Smooth muscle cell (in vitro differentiated cells): ENCODE measurements at regions not wholly inside any gene's neighbourhood (a gene's known extent, or its start where the extent isn't known, plus 50 kb on each side); places are given as distances from the start of the nearest gene placed in this dataset.

Experiments used
- DNase-seq: peaks from one replicate; lab custom pipeline; 2025; ENCODE audit not compliant: unreplicated experiment; lab: John Stamatoyannopoulos, UW
- H2AFZ ChIP-seq: fragments of 200-600 bp; sonication (generic); 2 replicates; pipeline ENCODE4 v1.6.0; 2016; ENCODE audit warnings: antibody characterized with exemption, low read depth, mild to moderate bottlenecking
- H3F3A ChIP-seq: fragments of 200-600 bp; sonication (generic); 2 replicates; pipeline ENCODE4 v1.6.0; 2017; ENCODE audit warnings: antibody characterized with exemption, low read depth
- H3K27ac ChIP-seq: fragments of 200-600 bp; sonication (generic); 2 replicates; pipeline ENCODE4 v1.5.1; 2016; ENCODE audit warnings: low read depth, mild to moderate bottlenecking
- H3K27me3 ChIP-seq: fragments of 200-600 bp; sonication (generic); 2 replicates; pipeline ENCODE4 v1.6.1; 2016; ENCODE audit warnings: low read depth, mild to moderate bottlenecking
- H3K36me3 ChIP-seq: fragments of 200-600 bp; sonication (generic); 2 replicates; pipeline ENCODE4 v1.5.1; 2016; ENCODE audit warnings: low read depth
- H3K4me1 ChIP-seq: fragments of 200-600 bp; sonication (generic); 2 replicates; pipeline ENCODE4 v1.5.1; 2016; ENCODE audit warnings: low read depth
- H3K4me2 ChIP-seq: fragments of 200-600 bp; sonication (generic); 2 replicates; pipeline ENCODE4 v1.6.0; 2016; ENCODE audit warnings: mild to moderate bottlenecking
- H3K4me3 ChIP-seq: fragments of 200-600 bp; sonication (generic); 2 replicates; pipeline ENCODE4 v1.5.1; 2016; ENCODE audit warnings: mild to moderate bottlenecking
- H3K79me2 ChIP-seq: fragments of 200-600 bp; sonication (generic); 2 replicates; pipeline ENCODE4 v1.6.0; 2016; ENCODE audit warnings: low read depth, mild to moderate bottlenecking
- H3K9ac ChIP-seq: fragments of 200-600 bp; sonication (generic); 2 replicates; pipeline ENCODE4 v1.6.0; 2016; ENCODE audit warnings: low read depth
- H3K9me3 ChIP-seq: fragments of 200-600 bp; sonication (generic); replicated peaks from 2 replicates; pipeline ENCODE4 v1.5.1; 2016; ENCODE audit warnings: low read depth
- H4K20me1 ChIP-seq: fragments of 200-600 bp; sonication (generic); 2 replicates; pipeline ENCODE4 v1.6.0; 2016; ENCODE audit warnings: low read depth
- WGBS: methylation state at CpG from one replicate; pipeline ENCODE4 v1.1.7; 2016; ENCODE audit warnings: low lambda C conversion rate; 5-methylcytosine and 5-hydroxymethylcytosine counted together
- TF ChIP-seq, protein P1 (sequence below): fragments of 200-600 bp; sonication (generic); IDR thresholded peaks from 2 replicates; pipeline ENCODE4 v1.5.1; 2017; ENCODE audit warnings: borderline replicate concordance, mild to moderate bottlenecking, antibody characterized with exemption; ENCODE audit not compliant: insufficient read depth, poor library complexity, severe bottlenecking

DNA sequence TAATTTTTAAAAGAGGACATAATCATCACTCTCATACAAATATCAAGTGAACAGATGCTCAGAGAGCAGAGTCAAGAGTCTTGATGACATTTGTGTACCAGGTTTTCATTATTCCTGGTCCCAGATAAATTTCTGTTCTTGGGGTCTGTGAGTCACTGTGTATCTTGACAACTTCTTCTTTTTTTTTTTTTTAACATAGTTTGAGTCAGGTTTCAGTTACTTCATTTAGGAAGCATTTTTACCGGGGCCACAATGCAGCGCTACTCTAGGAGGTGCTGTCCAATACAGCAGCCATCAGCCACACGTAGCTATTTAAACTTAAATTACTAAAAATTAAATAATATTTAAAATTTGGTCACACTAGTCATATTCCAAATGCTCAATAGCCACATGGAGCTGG lies 188.1 kb upstream of the SAMSN1 start:
- Histone ChIP-seq H3K36me3 (no peaks in the 10 kb centered on the region), H3K4me2 (no peak overlapping the region), H3K79me2 (no peaks in the 10 kb centered on the region), H3K9me3 (no peaks in the 10 kb centered on the region), H3K9ac (no peak overlapping the region), H3K4me1 (no peaks in the 10 kb centered on the region), H3K27ac (no peak overlapping the region), H4K20me1 (no peaks in the 10 kb centered on the region), H3K27me3 (no peaks in the 10 kb centered on the region), H3K4me3 (no peak overlapping the region), H2AFZ (no peak overlapping the region), H3F3A (no peaks in the 10 kb centered on the region)
- no peak for DNase-seq
- WGBS: 96% methylated on average over 3 of the region's 3 CpGs
- TF ChIP-seq, protein P1, sequence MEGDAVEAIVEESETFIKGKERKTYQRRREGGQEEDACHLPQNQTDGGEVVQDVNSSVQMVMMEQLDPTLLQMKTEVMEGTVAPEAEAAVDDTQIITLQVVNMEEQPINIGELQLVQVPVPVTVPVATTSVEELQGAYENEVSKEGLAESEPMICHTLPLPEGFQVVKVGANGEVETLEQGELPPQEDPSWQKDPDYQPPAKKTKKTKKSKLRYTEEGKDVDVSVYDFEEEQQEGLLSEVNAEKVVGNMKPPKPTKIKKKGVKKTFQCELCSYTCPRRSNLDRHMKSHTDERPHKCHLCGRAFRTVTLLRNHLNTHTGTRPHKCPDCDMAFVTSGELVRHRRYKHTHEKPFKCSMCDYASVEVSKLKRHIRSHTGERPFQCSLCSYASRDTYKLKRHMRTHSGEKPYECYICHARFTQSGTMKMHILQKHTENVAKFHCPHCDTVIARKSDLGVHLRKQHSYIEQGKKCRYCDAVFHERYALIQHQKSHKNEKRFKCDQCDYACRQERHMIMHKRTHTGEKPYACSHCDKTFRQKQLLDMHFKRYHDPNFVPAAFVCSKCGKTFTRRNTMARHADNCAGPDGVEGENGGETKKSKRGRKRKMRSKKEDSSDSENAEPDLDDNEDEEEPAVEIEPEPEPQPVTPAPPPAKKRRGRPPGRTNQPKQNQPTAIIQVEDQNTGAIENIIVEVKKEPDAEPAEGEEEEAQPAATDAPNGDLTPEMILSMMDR: no peak

DNA sequence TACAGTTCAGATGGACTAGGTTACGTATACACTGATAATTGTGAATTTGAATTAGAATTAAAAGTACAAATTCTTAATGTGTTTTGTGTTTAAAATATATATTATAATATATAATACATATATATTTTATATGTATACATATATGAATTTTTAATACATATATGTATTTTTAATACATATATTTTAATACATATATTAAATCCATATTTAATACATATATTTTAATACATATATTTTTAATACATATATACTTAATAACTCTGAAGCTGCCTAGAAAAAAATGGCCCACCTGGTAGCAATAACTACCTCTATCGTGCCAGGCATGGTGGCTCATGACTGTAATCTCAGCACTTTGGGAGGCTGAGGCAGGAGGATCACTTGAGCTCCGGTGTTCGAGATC lies 179.1 kb upstream of the SAMSN1 start:
- Histone ChIP-seq H3K36me3 (no peaks in the 10 kb centered on the region), H4K20me1 (no peaks in the 10 kb centered on the region), H3K27me3 (no peaks in the 10 kb centered on the region), H3K4me1 (no peaks in the 10 kb centered on the region), H3K27ac (no peak overlapping the region), H3F3A (no peaks in the 10 kb centered on the region), H3K9me3 (no peaks in the 10 kb centered on the region), H3K4me2 (no peak overlapping the region), H3K4me3 (no peak overlapping the region), H3K9ac (no peak overlapping the region), H3K79me2 (no peaks in the 10 kb centered on the region), H2AFZ (no peak overlapping the region)
- WGBS: 96% methylated on average over 4 of the region's 4 CpGs
- TF ChIP-seq, protein P1: no peak
- DNase-seq: no peak

DNA sequence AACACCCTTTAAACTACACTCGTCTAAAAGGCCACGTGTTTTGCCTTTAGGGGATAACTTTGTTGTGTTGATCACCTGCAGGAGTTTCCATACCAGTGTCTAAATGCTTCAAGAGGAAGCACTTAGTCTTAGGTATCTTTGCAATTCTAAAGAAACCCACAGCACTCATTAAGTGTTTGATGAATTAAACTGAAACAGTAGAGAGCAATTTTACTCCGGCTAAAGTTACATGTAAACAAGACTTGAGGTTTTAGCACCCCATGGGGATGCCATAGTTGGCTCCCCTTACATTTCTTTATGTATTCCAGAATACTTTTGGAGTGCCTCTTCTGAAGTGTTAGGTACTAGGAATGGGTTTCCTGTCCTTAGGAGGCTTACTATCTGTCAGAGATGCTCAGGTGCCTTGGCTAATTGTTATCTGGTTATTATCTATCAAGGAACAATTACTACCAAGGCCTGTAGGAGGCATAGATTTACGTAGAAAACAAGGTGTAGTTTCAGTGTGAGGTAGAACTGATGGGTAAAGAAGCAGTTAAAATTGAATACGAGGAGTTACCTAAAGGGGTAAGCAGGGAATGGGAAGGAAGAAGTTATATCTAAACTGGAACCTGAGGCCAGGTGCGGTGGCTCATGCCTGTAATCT lies 176.8 kb upstream of the SAMSN1 start:
- Histone ChIP-seq H4K20me1 (no peaks in the 10 kb centered on the region), H3K79me2 (no peaks in the 10 kb centered on the region), H3K27me3 (no peaks in the 10 kb centered on the region), H3K27ac (no peak overlapping the region), H3K4me1 (no peaks in the 10 kb centered on the region), H3K9me3 (no peaks in the 10 kb centered on the region), H3K4me3 (no peak overlapping the region), H3K9ac (no peak overlapping the region), H3K4me2 (no peak overlapping the region), H3K36me3 (no peaks in the 10 kb centered on the region), H2AFZ (no peak overlapping the region), H3F3A (no peaks in the 10 kb centered on the region)
- TF ChIP-seq, protein P1: no peak
- 78% methylated on average over 6 of the region's 6 CpGs for WGBS
- DNase-seq: no peak

DNA sequence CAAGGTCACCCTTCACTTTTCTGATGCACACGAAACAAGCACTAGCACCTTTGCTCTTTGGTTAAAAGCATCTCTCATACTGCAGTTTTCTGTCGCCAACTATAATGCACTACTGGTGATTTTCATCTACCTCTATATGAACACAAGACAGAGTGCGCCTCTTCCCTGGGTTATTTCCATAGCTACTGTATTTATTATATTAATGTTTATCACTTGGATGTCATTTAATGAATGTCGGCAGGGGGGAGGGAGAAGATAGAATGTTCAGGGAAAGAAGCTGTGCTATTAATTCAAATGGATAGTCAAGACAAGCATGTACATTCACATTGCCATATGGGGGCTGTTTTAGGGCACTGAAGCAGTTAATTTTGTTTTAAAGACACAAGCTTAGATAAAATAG lies 174.1 kb upstream of the SAMSN1 start:
- Histone ChIP-seq H2AFZ (no peak overlapping the region), H3K9me3 (no peaks in the 10 kb centered on the region), H3K4me1 (no peaks in the 10 kb centered on the region), H4K20me1 (no peaks in the 10 kb centered on the region), H3K36me3 (no peaks in the 10 kb centered on the region), H3K4me2 (no peak overlapping the region), H3K27ac (no peak overlapping the region), H3K4me3 (no peak overlapping the region), H3F3A (no peaks in the 10 kb centered on the region), H3K79me2 (no peaks in the 10 kb centered on the region), H3K9ac (no peak overlapping the region), H3K27me3 (no peaks in the 10 kb centered on the region)
- no peak for DNase-seq
- WGBS: 82% methylated on average over 4 of the region's 4 CpGs
- TF ChIP-seq, protein P1: no peak
